Upper lobe of left lung (tissue), 6 donors: ENCODE measurements at regions not wholly inside any gene's neighbourhood (a gene's known extent, or its start where the extent isn't known, plus 50 kb on each side); places are given as distances from the start of the nearest gene placed in this dataset.

Experiments
- ATAC-seq, 2 donors: fragments of 200-7000 bp; cut with Tn5 transposase; one replicate each; pipeline ENCODE4 v1.9.1; 2022; ENCODE audit warnings: mild to moderate bottlenecking in 2 of 2, moderate library complexity in 2 of 2; ENCODE audit not compliant: low FRiP score in 2 of 2
- DNase-seq, 2 donors: peaks; one replicate each; pipeline ENCODE4 v3.0.0-alpha.2; 2019 to 2020
- H3K27ac ChIP-seq, 4 donors: fragments of 200-600 bp; sonication (generic); one replicate each; pipeline ENCODE4 v1.5.1; 2016 to 2019
- H3K27me3 ChIP-seq, 4 donors: fragments of 200-600 bp; sonication (generic); one replicate each; pipeline ENCODE4 v1.5.1; 2017 to 2019
- H3K36me3 ChIP-seq, 4 donors: fragments of 200-600 bp; sonication (generic); one replicate each; pipeline ENCODE4 v1.5.1; 2016 to 2019
- H3K4me1 ChIP-seq, 4 donors: fragments of 200-600 bp; sonication (generic); one replicate each; pipeline ENCODE4 v1.5.1; 2018 to 2019
- H3K4me3 ChIP-seq, 4 donors: fragments of 200-600 bp; sonication (generic); one replicate each; pipeline ENCODE4 v1.5.1; 2017 to 2019; ENCODE audit warnings: mild to moderate bottlenecking in 2 of 4, moderate library complexity in 1 of 4
- H3K9me3 ChIP-seq, 4 donors: fragments of 200-600 bp; sonication (generic); one replicate each; pipeline ENCODE4 v1.5.1; 2018 to 2019
- CTCF ChIP-seq, 6 experiments: fragments of 450-650 bp in 4 of 6; fragments of 200-600 bp in 2 of 6; sonication (generic) in 2 of 6; IDR thresholded peaks; one replicate each; pipeline ENCODE4 v1.5.1; 2016 to 2019; ENCODE audit warnings: antibody characterized with exemption in 6 of 6
- EP300 ChIP-seq, 4 donors: sonication (generic); formaldehyde crosslinking; IDR thresholded peaks; one replicate each; pipeline ENCODE4 v1.5.1; 2017; ENCODE audit warnings: antibody characterized with exemption in 4 of 4, control low read depth in 2 of 4
- POLR2A ChIP-seq, 4 donors: fragments of 450-650 bp; IDR thresholded peaks; one replicate each; pipeline ENCODE4 v1.5.1; 2016 to 2017; ENCODE audit warnings: antibody characterized with exemption in 4 of 4, mild to moderate bottlenecking in 2 of 4
- POLR2AphosphoS5 ChIP-seq, 2 donors: sonication (generic); formaldehyde crosslinking; IDR thresholded peaks; one replicate each; pipeline ENCODE4 v1.5.1; 2017; ENCODE audit warnings: antibody characterized with exemption in 2 of 2
- WGBS, 2 donors: methylation state at CpG; one replicate each; pipeline ENCODE4 v1.1.5; 2017 to 2018; 5-methylcytosine and 5-hydroxymethylcytosine counted together
- donor health status: DM: no; HTN: no; CAD: no; lungs with moderate emphysema.
- donor health status: DM: no; HTN: yes; CAD: no; lungs with severe emphysema.

GRCh38 chr10:3312403-3312940 lies 139.9 kb upstream of the PITRM1 start:
- Histone ChIP-seq H3K27ac (no peak overlapping the region), H3K4me1 (no peaks in the 10 kb centered on the region), H3K4me3 (no peak overlapping the region), H3K36me3 (no peaks in the 10 kb centered on the region), H3K9me3 (no peaks in the 10 kb centered on the region), H3K27me3 (no peaks in the 10 kb centered on the region)
- TF ChIP-seq EP300 (IDR thresholded peaks at IDR 0.05) (no peak), POLR2A (IDR thresholded peaks at IDR 0.05) (no peak)
- 82 to 87% methylated on average over 12 of the region's 12 CpGs for WGBS, 2 donors
- DNase-seq: no peak
- ATAC-seq: no peak

- H3K27me3 ChIP-seq: no peaks in the 10 kb centered on the region
- no peak for ATAC-seq
- 73 to 76% methylated on average over 8 of the region's 8 CpGs for WGBS, 2 donors
These were observed 137.6 kb upstream of the PITRM1 start for GRCh38 chr10:3310016-3310784.

GRCh38 chr10:3306050-3306449 lies 133.5 kb upstream of the PITRM1 start:
- H3K36me3 ChIP-seq: no peaks in the 10 kb centered on the region
- no peak for ATAC-seq
- H3K27ac ChIP-seq: no peak overlapping the region
- no peaks in the 10 kb centered on the region for H3K4me1 ChIP-seq
- DNase-seq: no peak
- no peak for TF ChIP-seq POLR2A (IDR thresholded peaks at IDR 0.05)
- no peak for TF ChIP-seq EP300 (IDR thresholded peaks at IDR 0.05)
- TF ChIP-seq POLR2AphosphoS5 (IDR thresholded peaks at IDR 0.05): no peak
- TF ChIP-seq CTCF (IDR thresholded peaks at IDR 0.05): no peak
- H3K9me3 ChIP-seq: no peaks in the 10 kb centered on the region
- WGBS, 2 donors: 91 to 92% methylated on average over 2 of the region's 2 CpGs
- no peaks in the 10 kb centered on the region for H3K27me3 ChIP-seq
- no peak overlapping the region for H3K4me3 ChIP-seq

More at GRCh38 chr10:3310016-3310784, 137.6 kb upstream of the PITRM1 start:
- no peak for DNase-seq
- Histone ChIP-seq H3K36me3 (no peaks in the 10 kb centered on the region), H3K4me1 (no peaks in the 10 kb centered on the region), H3K4me3 (no peak overlapping the region), H3K27ac (no peak overlapping the region), H3K9me3 (no peaks in the 10 kb centered on the region)
- TF ChIP-seq CTCF (IDR thresholded peaks at IDR 0.05) (no peak), EP300 (IDR thresholded peaks at IDR 0.05) (no peak), POLR2AphosphoS5 (IDR thresholded peaks at IDR 0.05) (no peak), POLR2A (IDR thresholded peaks at IDR 0.05) (no peak)

GRCh38 chr10:3295582-3296151 lies 123.1 kb upstream of the PITRM1 start:
- Histone ChIP-seq H3K27me3 (no peaks in the 10 kb centered on the region), H3K27ac (no peak overlapping the region), H3K36me3 (no peaks in the 10 kb centered on the region), H3K4me1 (no peaks in the 10 kb centered on the region), H3K4me3 (no peak overlapping the region), H3K9me3 (no peaks in the 10 kb centered on the region)
- WGBS, 2 donors: 87 to 91% methylated on average over 14 of the region's 14 CpGs
- no peak for TF ChIP-seq EP300 (IDR thresholded peaks at IDR 0.05)
- no peak for TF ChIP-seq CTCF (IDR thresholded peaks at IDR 0.05)
- TF ChIP-seq POLR2AphosphoS5 (IDR thresholded peaks at IDR 0.05): no peak
- no peak for TF ChIP-seq POLR2A (IDR thresholded peaks at IDR 0.05)
- ATAC-seq (no peak), DNase-seq (no peak)

GRCh38 chr10:3294919-3295581 lies 122.5 kb upstream of the PITRM1 start:
- 81 to 82% methylated on average over 14 of the region's 14 CpGs for WGBS, 2 donors
- no peak for TF ChIP-seq POLR2AphosphoS5 (IDR thresholded peaks at IDR 0.05)
- no peak for TF ChIP-seq POLR2A (IDR thresholded peaks at IDR 0.05)
- TF ChIP-seq EP300 (IDR thresholded peaks at IDR 0.05): no peak
- no peak for TF ChIP-seq CTCF (IDR thresholded peaks at IDR 0.05)
- no peak overlapping the region for H3K27ac ChIP-seq

More at GRCh38 chr10:3294919-3295581, 122.5 kb upstream of the PITRM1 start:
- Histone ChIP-seq H3K4me3 (no peak overlapping the region), H3K36me3 (no peaks in the 10 kb centered on the region), H3K9me3 (no peaks in the 10 kb centered on the region), H3K27me3 (no peaks in the 10 kb centered on the region), H3K4me1 (no peaks in the 10 kb centered on the region)
- DNase-seq: no peak
- no peak for ATAC-seq
